Nucleus accumbens (tissue), 56 donors: ENCODE measurements at regions not wholly inside any gene's neighbourhood (a gene's known extent, or its start where the extent isn't known, plus 50 kb on each side); places are given as distances from the start of the nearest gene placed in this dataset.
A peak's percentile ranks its signal among the peaks of the same experiment; 100 is the strongest.
"Not testable (repeated sequence)": the region's sequence is repeated elsewhere in the genome, so short reads cannot be mapped to it uniquely, and the experiment has no call there.

ENCODE experiments used
- DNase-seq, 56 donors: peaks; one replicate each; lab custom pipeline; 2025; lab: John Stamatoyannopoulos, UW

- DNase-seq = no peak
Observed at GRCh38 chr2:120632796-120633646, 102.6 kb upstream of the GLI2 start.

GRCh38 chr2:120634533-120634932 is 101.1 kb upstream of the GLI2 start:
- DNase-seq = no peak

GRCh38 chr2:120635146-120635545 is 100.5 kb upstream of the GLI2 start:
- no peak for DNase-seq

- no peak for DNase-seq
Observed at GRCh38 chr2:120637847-120638246, 97.8 kb upstream of the GLI2 start.

- DNase-seq = no peak
Observed at GRCh38 chr2:120638450-120638849, 97.2 kb upstream of the GLI2 start.

- DNase-seq = no peak
Observed at GRCh38 chr2:120641366-120641771, 94.3 kb upstream of the GLI2 start.

- no peak for DNase-seq
Observed at GRCh38 chr2:120642646-120643045, 93.0 kb upstream of the GLI2 start.

- no peak for DNase-seq
Observed at GRCh38 chr2:120646994-120647393, 88.7 kb upstream of the GLI2 start.

GRCh38 chr2:120647487-120647886 is 88.2 kb upstream of the GLI2 start:
- no peak for DNase-seq

GRCh38 chr2:120649381-120649780 is 86.3 kb upstream of the GLI2 start:
- not testable (repeated sequence) for DNase-seq

GRCh38 chr2:120650022-120650644 is 85.5 kb upstream of the GLI2 start:
- no peak for DNase-seq

GRCh38 chr2:120651818-120652217 is 83.8 kb upstream of the GLI2 start:
- DNase-seq = no peak

- DNase-seq = no peak
Observed at GRCh38 chr2:120653046-120653445, 82.6 kb upstream of the GLI2 start.

GRCh38 chr2:120653871-120654270 is 81.8 kb upstream of the GLI2 start:
- DNase-seq = no peak

GRCh38 chr2:120654381-120655134 is 81.1 kb upstream of the GLI2 start:
- peak in 26 of 56 donors; percentile 2 to 61 (median 20) for DNase-seq

GRCh38 chr2:120656273-120656950 is 79.3 kb upstream of the GLI2 start:
- peak in 24 of 56 donors; percentile 3 to 54 (median 19) for DNase-seq

- no peak for DNase-seq
Observed at GRCh38 chr2:120658042-120658769, 77.5 kb upstream of the GLI2 start.

GRCh38 chr2:120658770-120659158 is 76.9 kb upstream of the GLI2 start:
- no peak for DNase-seq

- no peak for DNase-seq
Observed at GRCh38 chr2:120659275-120659977, 76.2 kb upstream of the GLI2 start.
